ENCODE measurements at regions not wholly inside any gene's neighbourhood (a gene's known extent, or its start where the extent isn't known, plus 50 kb on each side); places are given as distances from the start of the nearest gene placed in this dataset.

DNA sequence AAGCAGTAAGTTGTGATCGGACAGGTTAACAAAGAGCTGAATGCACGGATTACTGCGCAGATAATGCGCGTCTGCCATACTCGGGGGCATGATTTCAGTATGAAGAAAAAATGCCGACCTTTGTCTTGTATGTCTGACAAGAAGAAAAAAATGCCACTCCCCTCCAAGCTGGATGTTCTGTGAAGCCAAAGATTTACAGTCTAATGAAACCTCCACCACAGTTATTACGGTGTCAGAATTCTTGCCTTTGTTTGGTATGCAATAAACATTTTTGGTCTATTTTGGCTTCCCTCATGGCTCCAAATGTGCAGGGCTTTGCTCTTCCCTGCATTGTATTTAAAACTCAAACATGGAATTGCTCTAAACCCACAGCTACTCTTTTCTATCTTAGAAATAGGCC, 72.2 kb upstream of the THUMPD2 start:
- Histone ChIP-seq H3K36me3 (ENCODE audit: control insufficient read depth, insufficient read depth, low read length) (no peaks in the 10 kb centered on the region), H3K4me2 (ENCODE audit: extremely low read depth, insufficient read depth, low read length) (peak overlapping the region; percentile 26), H3K27me3 (ENCODE audit: control insufficient read depth, insufficient read depth, low read length) (no peaks in the 10 kb centered on the region), H2AFZ (ENCODE audit: low read length) (no peak overlapping the region), H3K4me3 (replicated peaks in 1 of 4; ENCODE audit: control extremely low read depth in 1 of 4, insufficient read depth in 1 of 4, low read depth in 3 of 4, low read length in 4 of 4) (no peak overlapping the region), H3K4me1 (ENCODE audit: control insufficient read depth, extremely low read depth, insufficient read depth, low read length) (no peaks in the 10 kb centered on the region), H3K9me3 (ENCODE audit: control insufficient read depth, insufficient read depth, low read depth, low read length) (no peaks in the 10 kb centered on the region), H3K9ac (ENCODE audit: insufficient read depth, low read length) (no peak overlapping the region), H3K27ac (ENCODE audit: insufficient read depth, low read length) (no peak overlapping the region), H4K20me1 (ENCODE audit: control insufficient read depth, extremely low read depth, insufficient read depth, low read length) (no peaks in the 10 kb centered on the region), H3K79me2 (ENCODE audit: control insufficient read depth, insufficient read depth, low read length) (no peaks in the 10 kb centered on the region)
- TF ChIP-seq CTCF (conservative IDR thresholded peaks at IDR 0.05 in 1 of 2, IDR thresholded peaks at IDR 0.05 in 1 of 2; ENCODE audit: low read depth in 1 of 2, low read length in 2 of 2) (no peak), EZH2 (IDR thresholded peaks at IDR 0.05; ENCODE audit: low read length, missing control alignments) (no peak)
- DNase-seq (ENCODE audit: low read depth in 2 of 2) = peak in 1 of 2 donors; percentile 58

DNA sequence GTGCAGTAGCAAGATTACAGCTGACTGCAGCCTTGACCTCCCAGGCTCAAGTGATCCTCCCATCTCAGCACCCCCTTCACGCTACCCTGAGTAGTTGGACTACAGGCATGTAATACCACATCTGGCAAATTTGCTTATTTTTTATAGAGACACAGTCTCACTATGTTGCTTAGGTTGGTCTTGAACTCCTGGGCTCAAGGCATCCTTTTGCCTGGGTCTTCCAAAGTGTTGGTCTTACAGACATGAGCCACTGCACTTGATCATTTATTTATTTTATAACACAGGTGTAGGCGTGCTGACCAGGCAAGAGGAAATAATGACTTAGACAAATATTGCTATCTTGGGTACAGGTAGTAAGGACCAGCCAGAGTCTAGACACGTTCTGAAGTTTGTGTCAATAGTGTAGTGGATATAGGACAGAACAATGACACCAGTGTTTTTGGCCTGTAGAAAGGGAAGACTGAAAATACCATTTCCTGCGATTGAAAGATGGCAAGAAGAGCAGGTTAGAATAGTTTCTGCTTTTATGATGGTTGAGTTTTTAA, 71.0 kb upstream of the THUMPD2 start:
- Histone ChIP-seq H3K9ac (ENCODE audit: insufficient read depth, low read length) (no peak overlapping the region), H3K4me1 (ENCODE audit: control insufficient read depth, extremely low read depth, insufficient read depth, low read length) (no peaks in the 10 kb centered on the region), H3K79me2 (ENCODE audit: control insufficient read depth, insufficient read depth, low read length) (no peaks in the 10 kb centered on the region), H4K20me1 (ENCODE audit: control insufficient read depth, extremely low read depth, insufficient read depth, low read length) (no peaks in the 10 kb centered on the region), H3K4me3 (replicated peaks in 1 of 4; ENCODE audit: control extremely low read depth in 1 of 4, insufficient read depth in 1 of 4, low read depth in 3 of 4, low read length in 4 of 4) (no peak overlapping the region), H3K4me2 (ENCODE audit: extremely low read depth, insufficient read depth, low read length) (no peak overlapping the region), H3K27me3 (ENCODE audit: control insufficient read depth, insufficient read depth, low read length) (no peaks in the 10 kb centered on the region), H3K27ac (ENCODE audit: insufficient read depth, low read length) (no peak overlapping the region), H2AFZ (ENCODE audit: low read length) (no peak overlapping the region), H3K9me3 (ENCODE audit: control insufficient read depth, insufficient read depth, low read depth, low read length) (no peaks in the 10 kb centered on the region), H3K36me3 (ENCODE audit: control insufficient read depth, insufficient read depth, low read length) (no peaks in the 10 kb centered on the region)
- DNase-seq (ENCODE audit: low read depth in 2 of 2) = no peak
- TF ChIP-seq EZH2 (IDR thresholded peaks at IDR 0.05; ENCODE audit: low read length, missing control alignments) = no peak
- no peak for TF ChIP-seq CTCF (conservative IDR thresholded peaks at IDR 0.05 in 1 of 2, IDR thresholded peaks at IDR 0.05 in 1 of 2; ENCODE audit: low read depth in 1 of 2, low read length in 2 of 2)

DNA sequence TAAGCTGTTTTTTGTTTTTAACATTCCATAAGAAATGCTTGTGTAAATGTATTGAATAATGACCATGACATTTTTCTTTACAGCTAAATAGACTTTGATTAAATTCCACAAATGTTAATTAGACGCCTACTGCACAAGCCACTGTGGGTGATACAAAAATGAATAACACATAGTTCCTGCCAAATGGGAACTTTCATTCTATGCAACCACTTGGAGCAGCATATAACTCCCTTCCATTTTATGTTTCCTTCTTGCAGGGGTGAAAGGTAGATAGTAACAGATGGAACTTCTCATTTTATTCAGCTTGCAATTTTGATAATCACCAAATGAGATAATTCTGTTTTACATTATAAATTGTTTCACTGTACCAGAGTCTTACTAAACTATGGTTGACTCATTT, 70.0 kb upstream of the THUMPD2 start:
- Histone ChIP-seq H3K79me2 (ENCODE audit: control insufficient read depth, insufficient read depth, low read length) (no peaks in the 10 kb centered on the region), H3K4me1 (ENCODE audit: control insufficient read depth, extremely low read depth, insufficient read depth, low read length) (no peaks in the 10 kb centered on the region), H3K27me3 (ENCODE audit: control insufficient read depth, insufficient read depth, low read length) (no peaks in the 10 kb centered on the region), H3K36me3 (ENCODE audit: control insufficient read depth, insufficient read depth, low read length) (no peaks in the 10 kb centered on the region), H3K9ac (ENCODE audit: insufficient read depth, low read length) (no peak overlapping the region), H3K9me3 (ENCODE audit: control insufficient read depth, insufficient read depth, low read depth, low read length) (no peaks in the 10 kb centered on the region), H4K20me1 (ENCODE audit: control insufficient read depth, extremely low read depth, insufficient read depth, low read length) (no peaks in the 10 kb centered on the region), H3K4me2 (ENCODE audit: extremely low read depth, insufficient read depth, low read length) (no peak overlapping the region), H3K27ac (ENCODE audit: insufficient read depth, low read length) (no peak overlapping the region), H3K4me3 (replicated peaks in 1 of 4; ENCODE audit: control extremely low read depth in 1 of 4, insufficient read depth in 1 of 4, low read depth in 3 of 4, low read length in 4 of 4) (no peak overlapping the region), H2AFZ (ENCODE audit: low read length) (no peak overlapping the region)
- peak in 1 of 2 donors; percentile 30 for DNase-seq (ENCODE audit: low read depth in 2 of 2)
- TF ChIP-seq EZH2 (IDR thresholded peaks at IDR 0.05; ENCODE audit: low read length, missing control alignments) (no peak), CTCF (conservative IDR thresholded peaks at IDR 0.05 in 1 of 2, IDR thresholded peaks at IDR 0.05 in 1 of 2; ENCODE audit: low read depth in 1 of 2, low read length in 2 of 2) (no peak)

Data from fibroblast of lung (primary cell).